T-cell (primary cell): ENCODE measurements at regions not wholly inside any gene's neighbourhood (a gene's known extent, or its start where the extent isn't known, plus 50 kb on each side); places are given as distances from the start of the nearest gene placed in this dataset.
"Not testable (repeated sequence)": the region's sequence is repeated elsewhere in the genome, so short reads cannot be mapped to it uniquely, and the experiment has no call there.

Experiments
- ATAC-seq, 4 experiments: fragments of 200-7000 bp in 3 of 4; fragments of 150-1000 bp in 1 of 4; cut with Tn5 transposase; replicated peaks in 1 of 4; 1 replicate in 3 of 4; 2 replicates in 1 of 4; pipeline ENCODE4 v1.10.0; 2021; ENCODE audit warnings: moderate library complexity in 3 of 4, mild to moderate bottlenecking in 2 of 4, moderate number of reproducible peaks in 1 of 4
- CTCF ChIA-PET, 2 donors: fragments of 300-600 bp; sonication (Branson Sonifier 250); formaldehyde crosslinking; loops; one replicate each; lab custom pipeline; 2022; ENCODE audit warnings: antibody characterized with exemption in 2 of 2; lab: Charles Lee
- POLR2A ChIA-PET, 2 donors: fragments of 300-600 bp; sonication (Branson Sonifier 250); formaldehyde crosslinking; loops; one replicate each; lab custom pipeline; 2022; ENCODE audit warnings: antibody characterized with exemption in 2 of 2; lab: Charles Lee
- DNase-seq, 35 experiments: peaks; one replicate each; pipeline versions ENCODE4 v3.0.0 to v3.0.0-alpha.2; 2013 to 2023
- H3K27ac ChIP-seq: one replicate; pipeline ENCODE4 v1.5.1; 2013; ENCODE audit warnings: low read length
- H3K27me3 ChIP-seq, 2 experiments: replicated peaks in 1 of 2; 1 replicate in 1 of 2; 2 replicates in 1 of 2; pipeline versions ENCODE4 v1.6.1 to v1.7.0; 2013; ENCODE audit warnings: low read length in 1 of 2, mixed read lengths in 1 of 2; ENCODE audit not compliant: control insufficient read depth in 2 of 2, insufficient read depth in 2 of 2; ENCODE audit errors: extremely low read depth in 1 of 2
- H3K36me3 ChIP-seq, 2 donors: 1 replicate in 1 of 2; 2 replicates in 1 of 2; pipeline versions ENCODE4 v1.6.1 to v1.7.0; 2013; ENCODE audit warnings: low read length in 1 of 2; ENCODE audit not compliant: control insufficient read depth in 2 of 2, insufficient read depth in 1 of 2; ENCODE audit errors: extremely low read depth in 1 of 2
- H3K4me1 ChIP-seq, 2 experiments: 1 replicate in 1 of 2; 2 replicates in 1 of 2; pipeline versions ENCODE4 v1.6.1 to v1.7.0; 2013; ENCODE audit warnings: low read length in 2 of 2, mixed read lengths in 1 of 2; ENCODE audit not compliant: insufficient read depth in 2 of 2, control insufficient read depth in 1 of 2; ENCODE audit errors: extremely low read depth in 1 of 2
- H3K4me3 ChIP-seq, 2 donors: 1 replicate in 1 of 2; 2 replicates in 1 of 2; pipeline versions ENCODE4 v1.5.1 to v1.7.0; 2013; ENCODE audit warnings: mild to moderate bottlenecking in 2 of 2, low read length in 1 of 2, moderate library complexity in 1 of 2; ENCODE audit not compliant: control insufficient read depth in 1 of 2; ENCODE audit errors: extremely low read depth in 1 of 2
- H3K9me3 ChIP-seq: 2 replicates; pipeline ENCODE4 v1.7.0; 2013
- H3K27ac Mint-ChIP-seq, 2 donors: one replicate each; pipeline ENCODE4 v1.8.0; 2020 to 2021; ENCODE audit warnings: mild to moderate bottlenecking in 2 of 2, mixed read lengths in 2 of 2
- H3K27me3 Mint-ChIP-seq, 2 donors: one replicate each; pipeline ENCODE4 v1.8.0; 2021 to 2022; ENCODE audit warnings: mixed read lengths in 2 of 2
- H3K36me3 Mint-ChIP-seq: one replicate; pipeline ENCODE4 v1.8.0; 2021; ENCODE audit warnings: mixed read lengths
- H3K4me1 Mint-ChIP-seq, 3 donors: one replicate each; pipeline ENCODE4 v1.8.0; 2020 to 2022; ENCODE audit warnings: mixed read lengths in 3 of 3, mild to moderate bottlenecking in 1 of 3
- H3K4me3 Mint-ChIP-seq, 3 donors: one replicate each; pipeline ENCODE4 v1.8.0; 2020 to 2022; ENCODE audit warnings: mild to moderate bottlenecking in 3 of 3, mixed read lengths in 3 of 3, moderate library complexity in 3 of 3
- H3K9me3 Mint-ChIP-seq, 3 donors: one replicate each; pipeline ENCODE4 v1.8.0; 2020 to 2022; ENCODE audit warnings: mixed read lengths in 3 of 3
- WGBS: methylation state at CpG from one replicate; pipeline ENCODE4 v1.1.5; 2013; ENCODE audit warnings: missing lambda C conversion rate; ENCODE audit not compliant: insufficient coverage; 5-methylcytosine and 5-hydroxymethylcytosine counted together

DNA sequence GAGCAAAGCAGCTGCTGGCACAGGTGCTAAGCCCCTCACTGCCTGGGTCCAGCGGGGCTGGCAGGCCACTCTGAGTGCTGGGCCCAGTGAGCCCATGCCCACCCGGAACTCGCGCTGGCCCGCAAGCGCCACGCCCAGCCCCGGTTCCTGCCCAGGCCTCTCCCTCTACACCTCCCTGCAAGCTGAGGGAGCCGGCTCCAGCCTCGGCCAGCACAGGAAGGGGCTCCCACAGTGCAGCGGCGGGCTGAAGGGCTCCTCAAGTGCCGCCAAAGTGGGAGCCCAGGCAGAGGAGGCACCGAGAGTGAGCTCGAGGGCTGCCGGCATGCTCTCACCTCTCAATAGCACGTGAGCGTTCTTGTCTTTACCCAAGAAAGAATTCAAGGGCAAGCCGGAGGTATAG, 219.5 kb upstream of the FRG2C start:
- H3K27me3 Mint-ChIP-seq, H3K4me1 ChIP-seq, H3K4me1 Mint-ChIP-seq, H3K4me3 ChIP-seq, DNase-seq, POLR2A ChIA-PET, H3K36me3 ChIP-seq, H3K9me3 Mint-ChIP-seq, H3K27ac ChIP-seq, ATAC-seq, H3K27ac Mint-ChIP-seq, H3K36me3 Mint-ChIP-seq, H3K27me3 ChIP-seq, CTCF ChIA-PET, H3K9me3 ChIP-seq, H3K4me3 Mint-ChIP-seq: not testable (repeated sequence)
- WGBS: over 99% methylated on average over 12 of the region's 19 CpGs

GRCh38 chr3:75445234-75445633, 218.9 kb upstream of the FRG2C start:
- DNase-seq, POLR2A ChIA-PET, H3K27ac Mint-ChIP-seq, H3K36me3 ChIP-seq, H3K9me3 Mint-ChIP-seq, H3K4me3 ChIP-seq, CTCF ChIA-PET, H3K9me3 ChIP-seq, H3K4me3 Mint-ChIP-seq, ATAC-seq, H3K36me3 Mint-ChIP-seq, H3K27ac ChIP-seq, H3K27me3 Mint-ChIP-seq, H3K4me1 Mint-ChIP-seq, H3K4me1 ChIP-seq, H3K27me3 ChIP-seq: not testable (repeated sequence)
- WGBS: 78% methylated on average over 3 of the region's 6 CpGs

DNA sequence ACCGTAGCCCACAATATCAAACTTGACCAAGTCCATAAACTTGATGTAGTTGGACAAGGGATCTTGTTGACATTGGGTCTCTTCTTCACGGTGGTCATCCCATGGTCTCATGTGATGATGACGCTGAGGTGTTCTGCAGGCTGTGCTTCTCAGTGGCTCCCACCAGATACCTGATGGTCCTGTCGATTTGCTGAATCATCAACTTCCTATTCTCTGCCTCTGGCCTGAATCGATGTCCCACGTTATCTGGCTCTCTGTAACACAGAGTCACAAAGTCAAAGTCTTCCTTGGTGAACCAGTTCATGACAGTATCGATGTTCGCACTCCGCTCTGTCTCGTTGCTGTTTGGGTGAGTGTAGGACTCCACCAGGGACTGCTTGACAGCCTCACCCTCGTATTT, 217.2 kb upstream of the FRG2C start:
- H3K36me3 ChIP-seq, H3K4me1 Mint-ChIP-seq, POLR2A ChIA-PET, H3K4me3 ChIP-seq, H3K36me3 Mint-ChIP-seq, H3K27me3 ChIP-seq, CTCF ChIA-PET, H3K4me3 Mint-ChIP-seq, H3K27me3 Mint-ChIP-seq, H3K4me1 ChIP-seq, H3K9me3 Mint-ChIP-seq, ATAC-seq, H3K9me3 ChIP-seq, DNase-seq, H3K27ac ChIP-seq, H3K27ac Mint-ChIP-seq: not testable (repeated sequence)
- 92% methylated on average over 7 of the region's 11 CpGs for WGBS

DNA sequence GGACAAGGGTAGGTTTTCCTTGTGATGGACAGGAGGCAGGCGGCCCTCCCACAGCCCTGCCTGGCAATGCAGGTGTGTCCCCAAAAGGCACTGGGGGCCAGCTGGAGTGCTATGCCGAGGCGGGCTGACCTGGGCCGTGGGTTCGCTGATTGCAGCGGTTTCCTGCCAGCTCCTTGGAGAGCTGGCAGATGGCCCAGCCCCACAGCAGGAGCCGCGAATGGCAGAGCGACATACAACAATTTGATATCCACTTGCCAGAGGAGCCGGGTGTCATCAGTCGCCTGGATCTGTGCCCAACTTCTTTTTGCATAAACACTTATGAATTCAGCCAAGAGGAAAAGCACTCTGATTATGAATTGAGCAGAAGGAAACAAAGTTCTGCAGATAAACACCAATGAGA, 210.8 kb upstream of the FRG2C start:
- H3K36me3 ChIP-seq, H3K4me1 ChIP-seq, H3K4me1 Mint-ChIP-seq, H3K27me3 Mint-ChIP-seq, H3K9me3 ChIP-seq, ATAC-seq, POLR2A ChIA-PET, H3K27ac ChIP-seq, H3K4me3 Mint-ChIP-seq, DNase-seq, H3K4me3 ChIP-seq, CTCF ChIA-PET, H3K36me3 Mint-ChIP-seq, H3K27ac Mint-ChIP-seq, H3K27me3 ChIP-seq, H3K9me3 Mint-ChIP-seq: not testable (repeated sequence)
- 76% methylated on average over 10 of the region's 11 CpGs for WGBS

DNA sequence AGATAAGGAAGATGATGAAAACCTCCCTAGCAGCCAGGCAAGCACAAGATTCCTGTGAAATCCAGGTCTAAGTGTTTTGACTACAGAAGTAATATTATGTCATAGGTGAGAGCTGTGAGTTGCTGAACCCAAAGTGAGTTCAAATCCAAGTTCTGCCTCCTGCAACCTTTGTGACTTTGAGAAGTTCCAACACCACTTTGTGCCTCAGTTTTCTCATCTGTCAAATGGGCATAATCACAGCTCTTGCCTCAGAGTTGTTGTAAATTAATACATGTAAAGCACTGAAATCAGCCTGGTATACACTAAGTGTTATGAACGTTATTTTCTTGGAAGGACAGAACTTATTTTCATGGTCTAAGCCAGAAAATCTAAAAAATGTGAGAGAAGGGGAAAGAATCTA, 210.3 kb upstream of the FRG2C start:
- DNase-seq, ATAC-seq, CTCF ChIA-PET, H3K4me1 Mint-ChIP-seq, H3K27me3 ChIP-seq, H3K4me1 ChIP-seq, H3K9me3 ChIP-seq, H3K27ac ChIP-seq, H3K36me3 Mint-ChIP-seq, H3K4me3 ChIP-seq, POLR2A ChIA-PET, H3K36me3 ChIP-seq, H3K4me3 Mint-ChIP-seq, H3K27ac Mint-ChIP-seq, H3K9me3 Mint-ChIP-seq, H3K27me3 Mint-ChIP-seq: not testable (repeated sequence)
- WGBS: no CpG with 5 or more reads among the region's 1 CpG

DNA sequence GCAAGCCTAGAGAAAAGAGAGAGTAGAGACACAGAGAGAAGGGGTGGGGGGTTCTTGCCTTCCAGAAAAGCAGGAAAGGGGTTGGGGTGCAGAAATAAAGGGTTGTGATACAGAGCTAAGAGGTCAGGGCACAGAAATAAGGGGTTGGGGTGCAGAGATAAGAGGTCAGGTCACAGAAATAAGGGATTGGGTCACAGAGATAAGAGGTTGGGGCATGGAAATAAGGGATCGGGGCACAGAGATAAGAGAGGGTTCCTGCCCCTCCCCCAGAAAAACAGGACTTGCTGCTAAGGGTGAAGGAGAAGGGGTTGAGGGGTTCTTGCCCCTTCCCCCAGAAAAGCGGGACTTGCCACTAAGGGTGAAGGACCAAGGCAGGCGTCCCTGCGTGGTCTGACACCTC, 189.6 kb upstream of the FRG2C start:
- CTCF ChIA-PET, POLR2A ChIA-PET, H3K27me3 ChIP-seq, H3K4me1 ChIP-seq, H3K9me3 ChIP-seq, H3K4me3 ChIP-seq, H3K4me1 Mint-ChIP-seq, H3K27me3 Mint-ChIP-seq, H3K36me3 ChIP-seq, H3K4me3 Mint-ChIP-seq, H3K27ac Mint-ChIP-seq, ATAC-seq, H3K27ac ChIP-seq, H3K36me3 Mint-ChIP-seq, H3K9me3 Mint-ChIP-seq, DNase-seq: not testable (repeated sequence)
- no CpG with 5 or more reads among the region's 4 CpGs for WGBS

DNA sequence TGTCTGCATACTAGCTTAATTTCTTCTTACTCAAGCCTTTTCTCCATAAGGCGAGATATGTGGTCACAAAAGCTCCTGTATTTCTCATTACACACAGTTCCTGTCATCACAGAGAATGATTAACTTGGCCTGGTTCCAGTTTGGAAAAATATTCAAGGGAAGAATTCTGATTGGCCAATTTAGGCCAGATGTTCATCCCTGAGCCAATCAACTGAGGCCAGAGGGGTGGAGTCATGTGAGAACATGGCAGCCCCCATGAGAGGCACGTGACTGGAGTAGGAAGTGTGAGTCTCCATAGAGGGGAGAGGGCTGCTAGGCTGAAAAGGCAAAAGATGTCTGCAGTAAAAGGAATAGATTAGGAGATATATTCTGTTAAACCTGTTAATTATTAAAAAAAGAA, 167.5 kb upstream of the FRG2C start:
- H3K4me1 Mint-ChIP-seq, H3K27ac Mint-ChIP-seq, CTCF ChIA-PET, POLR2A ChIA-PET, H3K27me3 ChIP-seq, H3K4me1 ChIP-seq, H3K27ac ChIP-seq, H3K36me3 ChIP-seq, H3K4me3 ChIP-seq, H3K27me3 Mint-ChIP-seq, H3K9me3 ChIP-seq, DNase-seq, ATAC-seq, H3K4me3 Mint-ChIP-seq, H3K36me3 Mint-ChIP-seq: not testable (repeated sequence)
- 50% methylated on average over 1 of the region's 2 CpGs for WGBS
- peaks cover 0 to 26% (median 12%) of the 10 kb centered on the region in 3 donors for H3K9me3 Mint-ChIP-seq
